ENCODE measurements at regions not wholly inside any gene's neighbourhood (a gene's known extent, or its start where the extent isn't known, plus 50 kb on each side); places are given as distances from the start of the nearest gene placed in this dataset.

GRCh38 chr13:73519396-73520116, 460.8 kb downstream of the KLF5 start:
- H3K36me3 ChIP-seq (ENCODE audit: control insufficient read depth in 1 of 2, insufficient read depth in 2 of 2, low read length in 2 of 2) = no peaks in the 10 kb centered on the region
- H4K20me1 ChIP-seq (ENCODE audit: insufficient read depth) = no peaks in the 10 kb centered on the region
- H2AFZ ChIP-seq (ENCODE audit: low read depth, low read length, poor library complexity, severe bottlenecking) = no peak overlapping the region
- ChIA-PET CTCF (no interaction called here), RAD21 (ENCODE audit: low non-redundant PET in 1 of 2, low total read pairs in 2 of 2, uncharacterized antibody in 2 of 2, unreplicated experiment in 2 of 2) (no interaction called here), POLR2A (no interaction called here)
- no peak overlapping the region for H3K4me2 ChIP-seq (ENCODE audit: low read length)
- ATAC-seq (no peak), DNase-seq (ENCODE audit: low read depth, low spot score) (no peak)
- no peaks in the 10 kb centered on the region for H3K9me3 ChIP-seq (ENCODE audit: control insufficient read depth in 1 of 2, insufficient read depth in 1 of 2, low read depth in 1 of 2, low read length in 2 of 2)
- no TSS peak for BruUV-seq (replicated peaks)
- no peaks in the 10 kb centered on the region for H3K4me1 ChIP-seq (ENCODE audit: control insufficient read depth in 1 of 2, insufficient read depth in 2 of 2, low read length in 2 of 2)
- no peaks in the 10 kb centered on the region for H3K9me2 ChIP-seq (ENCODE audit: insufficient read depth)
- H3K27ac ChIP-seq (ENCODE audit: low read depth, low read length) = no peak overlapping the region
- intact Hi-C loops (cut with micrococcal nuclease) = no loop called here
- no peaks in the 10 kb centered on the region for H3K79me2 ChIP-seq (ENCODE audit: insufficient read depth, low read length)
- H3K27me3 ChIP-seq (ENCODE audit: insufficient read depth, low read length) = no peaks in the 10 kb centered on the region
- TF ChIP-seq REST (IDR thresholded peaks at IDR 0.05; ENCODE audit: low read depth) (no peak), ZFX (IDR thresholded peaks at IDR 0.05) (no peak), EGR1 (IDR thresholded peaks at IDR 0.05; ENCODE audit: low read depth) (no peak)
- H3K4me3 ChIP-seq (replicated peaks in 1 of 2; ENCODE audit: low read depth in 1 of 2, low read length in 2 of 2) = no peak overlapping the region
- H3K9ac ChIP-seq (ENCODE audit: low read length) = no peak overlapping the region

GRCh38 chr13:73517766-73518165, 459.0 kb downstream of the KLF5 start:
- Histone ChIP-seq H3K27ac (ENCODE audit: low read depth, low read length) (no peak overlapping the region), H3K9ac (ENCODE audit: low read length) (no peak overlapping the region), H3K4me2 (ENCODE audit: low read length) (no peak overlapping the region), H3K36me3 (ENCODE audit: control insufficient read depth in 1 of 2, insufficient read depth in 2 of 2, low read length in 2 of 2) (no peaks in the 10 kb centered on the region), H3K9me2 (ENCODE audit: insufficient read depth) (0 out of 2 replicates have a peak, but pooled peaks cover 5% of the 10 kb centered on the region), H2AFZ (ENCODE audit: low read depth, low read length, poor library complexity, severe bottlenecking) (no peak overlapping the region), H3K4me1 (ENCODE audit: control insufficient read depth in 1 of 2, insufficient read depth in 2 of 2, low read length in 2 of 2) (no peaks in the 10 kb centered on the region), H3K27me3 (ENCODE audit: insufficient read depth, low read length) (no peaks in the 10 kb centered on the region), H3K4me3 (replicated peaks in 1 of 2; ENCODE audit: low read depth in 1 of 2, low read length in 2 of 2) (no peak overlapping the region), H3K9me3 (ENCODE audit: control insufficient read depth in 1 of 2, insufficient read depth in 1 of 2, low read depth in 1 of 2, low read length in 2 of 2) (no peaks in the 10 kb centered on the region), H3K79me2 (ENCODE audit: insufficient read depth, low read length) (no peaks in the 10 kb centered on the region), H4K20me1 (ENCODE audit: insufficient read depth) (no peaks in the 10 kb centered on the region)
- ChIA-PET CTCF (no interaction called here), RAD21 (ENCODE audit: low non-redundant PET in 1 of 2, low total read pairs in 2 of 2, uncharacterized antibody in 2 of 2, unreplicated experiment in 2 of 2) (no interaction called here), POLR2A (no interaction called here)
- DNase-seq (ENCODE audit: low read depth, low spot score) (no peak), ATAC-seq (no peak)
- BruUV-seq (replicated peaks) = no TSS peak
- intact Hi-C loops (cut with micrococcal nuclease) = no loop called here
- TF ChIP-seq EZH2 (IDR thresholded peaks at IDR 0.05) (no peak), FOSL1 (IDR thresholded peaks at IDR 0.05; ENCODE audit: low read depth) (no peak)

All from HCT116 (cell line).